PFSK-1 (cell line): ENCODE measurements at regions not wholly inside any gene's neighbourhood (a gene's known extent, or its start where the extent isn't known, plus 50 kb on each side); places are given as distances from the start of the nearest gene placed in this dataset.

ENCODE experiments used
- POLR2AphosphoS5 ChIP-seq: IDR thresholded peaks from 2 replicates; pipeline ENCODE4 v1.6.1; 2012; ENCODE audit warnings: low read depth, mild to moderate bottlenecking, control low read depth, low read length, moderate library complexity
- REST ChIP-seq, 2 experiments: IDR thresholded peaks; 2 replicates each; pipeline versions ENCODE4 v1.6.1 to v1.8.0; 2011 to 2012; ENCODE audit warnings: low read depth in 2 of 2, low read length in 2 of 2, control low read depth in 1 of 2, inconsistent platforms in 1 of 2, mild to moderate bottlenecking in 1 of 2, moderate library complexity in 1 of 2; ENCODE audit not compliant: insufficient read depth in 1 of 2

GRCh38 chr2:81984969-81985637, 1680.6 kb upstream of the LRRTM1 start:
- TF ChIP-seq POLR2AphosphoS5: no peak
- no peak for TF ChIP-seq REST (IDR thresholded peaks at IDR 0.05; ENCODE audit: insufficient read depth in 1 of 2, low read depth in 2 of 2, low read length in 2 of 2)
